GM23338 (cell line): ENCODE measurements at regions not wholly inside any gene's neighbourhood (a gene's known extent, or its start where the extent isn't known, plus 50 kb on each side); places are given as distances from the start of the nearest gene placed in this dataset.

ENCODE experiments used
- ATAC-seq: fragments of 200-7000 bp; cut with Tn5 transposase; 3 replicates; pipeline ENCODE4 v1.9.1; 2020
- DNase-seq: peaks from one replicate; pipeline ENCODE4 v3.0.0-alpha.2; 2015; ENCODE audit warnings: low spot score
- H2AFZ ChIP-seq: fragments of 200-600 bp; sonication (generic); 2 replicates; pipeline ENCODE4 v1.8.0; 2016; ENCODE audit warnings: antibody characterized with exemption, mild to moderate bottlenecking, moderate library complexity
- H3F3A ChIP-seq: fragments of 200-600 bp; sonication (generic); replicated peaks from 2 replicates; pipeline ENCODE4 v1.8.0; 2017; ENCODE audit warnings: antibody characterized with exemption, mixed run types, low read depth
- H3K27ac ChIP-seq: fragments of 200-600 bp; sonication (generic); 2 replicates; pipeline ENCODE4 v1.6.1; 2016; ENCODE audit warnings: low read depth
- H3K27me3 ChIP-seq: fragments of 200-600 bp; sonication (generic); 2 replicates; pipeline ENCODE4 v1.8.0; 2016; ENCODE audit warnings: mild to moderate bottlenecking, mixed run types, moderate library complexity; ENCODE audit not compliant: insufficient read depth
- H3K36me3 ChIP-seq: fragments of 200-600 bp; sonication (generic); 2 replicates; pipeline ENCODE4 v1.8.0; 2016; ENCODE audit warnings: mild to moderate bottlenecking; ENCODE audit not compliant: insufficient read depth
- H3K4me1 ChIP-seq: fragments of 200-600 bp; sonication (generic); 2 replicates; pipeline ENCODE4 v1.8.0; 2016; ENCODE audit warnings: mild to moderate bottlenecking, moderate library complexity; ENCODE audit not compliant: insufficient read depth
- H3K4me2 ChIP-seq: fragments of 200-600 bp; sonication (generic); 2 replicates; pipeline ENCODE4 v1.7.1; 2017; ENCODE audit warnings: mixed run types
- H3K4me3 ChIP-seq: fragments of 200-600 bp; sonication (generic); 2 replicates; pipeline ENCODE4 v1.6.1; 2016; ENCODE audit warnings: mixed run types
- H3K79me2 ChIP-seq: fragments of 200-600 bp; sonication (generic); replicated peaks from 2 replicates; pipeline ENCODE4 v1.8.0; 2017; ENCODE audit warnings: mild to moderate bottlenecking; ENCODE audit not compliant: insufficient read depth
- H3K9me2 ChIP-seq: fragments of 200-600 bp; sonication (generic); 2 replicates; pipeline ENCODE4 v1.8.0; 2017; ENCODE audit not compliant: insufficient read depth
- H4K20me1 ChIP-seq: fragments of 200-600 bp; sonication (generic); replicated peaks from 2 replicates; pipeline ENCODE4 v1.8.0; 2017; ENCODE audit warnings: mild to moderate bottlenecking; ENCODE audit not compliant: insufficient read depth
- H3K27ac Mint-ChIP-seq: 2 replicates; pipeline ENCODE4 v1.8.0; 2020; ENCODE audit warnings: inconsistent platforms, mild to moderate bottlenecking, moderate library complexity, mixed read lengths
- H3K27me3 Mint-ChIP-seq: 3 replicates; pipeline ENCODE4 v1.8.0; 2022; ENCODE audit warnings: low read depth, mild to moderate bottlenecking, moderate library complexity, mixed read lengths, inconsistent platforms; ENCODE audit not compliant: insufficient read depth, poor library complexity
- H3K36me3 Mint-ChIP-seq: 3 replicates; pipeline ENCODE4 v1.8.0; 2021; ENCODE audit warnings: low read depth, mild to moderate bottlenecking, inconsistent platforms, moderate library complexity, mixed read lengths
- H3K4me1 Mint-ChIP-seq: 3 replicates; pipeline ENCODE4 v1.8.0; 2020; ENCODE audit warnings: mild to moderate bottlenecking, inconsistent platforms, mixed read lengths
- H3K4me3 Mint-ChIP-seq: 3 replicates; pipeline ENCODE4 v1.8.0; 2021; ENCODE audit warnings: moderate library complexity, mild to moderate bottlenecking, inconsistent platforms, mixed read lengths
- H3K9me3 Mint-ChIP-seq: 3 replicates; pipeline ENCODE4 v1.8.0; 2020; ENCODE audit warnings: moderate library complexity, mild to moderate bottlenecking, inconsistent platforms, mixed read lengths
- CREB1 ChIP-seq: fragments of 250-450 bp; sonication (Bioruptor Pico); IDR thresholded peaks from 2 replicates; pipeline ENCODE4 v1.5.0; 2020; ENCODE audit warnings: low read depth, mild to moderate bottlenecking, moderate library complexity
- EZH2 ChIP-seq: fragments of 200-600 bp; sonication (generic); IDR thresholded peaks from one replicate; pipeline ENCODE4 v1.8.0; 2017; ENCODE audit warnings: antibody characterized with exemption, mild to moderate bottlenecking, low read depth; ENCODE audit not compliant: unreplicated experiment
- EZH2phosphoT487 ChIP-seq: fragments of 200-600 bp; sonication (generic); IDR thresholded peaks from one replicate; pipeline ENCODE4 v1.8.1; 2018; ENCODE audit warnings: antibody characterized with exemption; ENCODE audit not compliant: unreplicated experiment
- JUNB ChIP-seq: IDR thresholded peaks from one replicate; pipeline ENCODE4 v1.6.1; 2016; ENCODE audit warnings: antibody characterized with exemption; ENCODE audit not compliant: unreplicated experiment
- NANOG ChIP-seq: IDR thresholded peaks from 2 replicates; pipeline ENCODE4 v1.6.1; 2016; ENCODE audit warnings: antibody characterized with exemption, borderline replicate concordance
- POLR2AphosphoS5 ChIP-seq: IDR thresholded peaks from 2 replicates; pipeline ENCODE4 v1.6.1; 2016; ENCODE audit warnings: antibody characterized with exemption, low read depth
- STAT1 ChIP-seq: IDR thresholded peaks from one replicate; pipeline ENCODE4 v1.6.1; 2016; ENCODE audit warnings: antibody characterized with exemption; ENCODE audit not compliant: unreplicated experiment
- ZNF114 ChIP-seq: fragments of 250-450 bp; sonication (Bioruptor Pico); IDR thresholded peaks from 2 replicates; pipeline ENCODE4 v1.5.0; 2020; ENCODE audit warnings: mild to moderate bottlenecking, moderate library complexity
- ZNF331 ChIP-seq: fragments of 250-450 bp; sonication (Bioruptor Pico); IDR thresholded peaks from 2 replicates; pipeline ENCODE4 v1.5.0; 2020; ENCODE audit warnings: low read depth, mild to moderate bottlenecking, moderate library complexity
- TF ChIP-seq, protein P1 (sequence below): IDR thresholded peaks from 2 replicates; pipeline ENCODE4 v1.6.1; 2016; ENCODE audit warnings: antibody characterized with exemption
- TF ChIP-seq, protein P2 (sequence below), 2 experiments: fragments of 200-600 bp in 1 of 2; sonication (generic) in 1 of 2; conservative IDR thresholded peaks; 2 replicates each; pipeline versions ENCODE4 v1.5.1 to v1.6.1; 2016 to 2017; ENCODE audit warnings: antibody characterized with exemption in 2 of 2, low read depth in 2 of 2, mild to moderate bottlenecking in 2 of 2, moderate library complexity in 1 of 2
- TF ChIP-seq, protein P3 (sequence below): fragments of 250-450 bp; sonication (Bioruptor Pico); IDR thresholded peaks from 2 replicates; pipeline ENCODE4 v1.5.0; 2020; ENCODE audit warnings: mild to moderate bottlenecking, moderate library complexity
- TF ChIP-seq, protein P4 (sequence below): IDR thresholded peaks from one replicate; pipeline ENCODE4 v1.6.1; 2018; ENCODE audit warnings: antibody characterized with exemption; ENCODE audit not compliant: unreplicated experiment

GRCh38 chr18:61749546-61749945 is 143.3 kb downstream of the RNF152 start:
- Mint-ChIP-seq H3K4me1 (peaks cover 6% of the 10 kb centered on the region), H3K27me3 (peaks cover 3% of the 10 kb centered on the region), H3K27ac (no peak overlapping the region), H3K9me3 (no peaks in the 10 kb centered on the region), H3K4me3 (no peak overlapping the region), H3K36me3 (no peaks in the 10 kb centered on the region)
- no peak overlapping the region for H3K4me2 ChIP-seq
- no peaks in the 10 kb centered on the region for H3F3A ChIP-seq
- ATAC-seq: no peak
- no peak overlapping the region for H2AFZ ChIP-seq
- no peaks in the 10 kb centered on the region for H4K20me1 ChIP-seq
- H3K36me3 ChIP-seq: no peaks in the 10 kb centered on the region
- TF ChIP-seq, protein P1, sequence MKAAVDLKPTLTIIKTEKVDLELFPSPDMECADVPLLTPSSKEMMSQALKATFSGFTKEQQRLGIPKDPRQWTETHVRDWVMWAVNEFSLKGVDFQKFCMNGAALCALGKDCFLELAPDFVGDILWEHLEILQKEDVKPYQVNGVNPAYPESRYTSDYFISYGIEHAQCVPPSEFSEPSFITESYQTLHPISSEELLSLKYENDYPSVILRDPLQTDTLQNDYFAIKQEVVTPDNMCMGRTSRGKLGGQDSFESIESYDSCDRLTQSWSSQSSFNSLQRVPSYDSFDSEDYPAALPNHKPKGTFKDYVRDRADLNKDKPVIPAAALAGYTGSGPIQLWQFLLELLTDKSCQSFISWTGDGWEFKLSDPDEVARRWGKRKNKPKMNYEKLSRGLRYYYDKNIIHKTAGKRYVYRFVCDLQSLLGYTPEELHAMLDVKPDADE: no peak
- no peak for TF ChIP-seq EZH2
- no peak for TF ChIP-seq JUNB
- no peak for TF ChIP-seq NANOG
- no peak for TF ChIP-seq CREB1 (CRISPR knock-in tag)
- TF ChIP-seq STAT1: no peak
- TF ChIP-seq EZH2phosphoT487: no peak
- TF ChIP-seq, protein P2, sequence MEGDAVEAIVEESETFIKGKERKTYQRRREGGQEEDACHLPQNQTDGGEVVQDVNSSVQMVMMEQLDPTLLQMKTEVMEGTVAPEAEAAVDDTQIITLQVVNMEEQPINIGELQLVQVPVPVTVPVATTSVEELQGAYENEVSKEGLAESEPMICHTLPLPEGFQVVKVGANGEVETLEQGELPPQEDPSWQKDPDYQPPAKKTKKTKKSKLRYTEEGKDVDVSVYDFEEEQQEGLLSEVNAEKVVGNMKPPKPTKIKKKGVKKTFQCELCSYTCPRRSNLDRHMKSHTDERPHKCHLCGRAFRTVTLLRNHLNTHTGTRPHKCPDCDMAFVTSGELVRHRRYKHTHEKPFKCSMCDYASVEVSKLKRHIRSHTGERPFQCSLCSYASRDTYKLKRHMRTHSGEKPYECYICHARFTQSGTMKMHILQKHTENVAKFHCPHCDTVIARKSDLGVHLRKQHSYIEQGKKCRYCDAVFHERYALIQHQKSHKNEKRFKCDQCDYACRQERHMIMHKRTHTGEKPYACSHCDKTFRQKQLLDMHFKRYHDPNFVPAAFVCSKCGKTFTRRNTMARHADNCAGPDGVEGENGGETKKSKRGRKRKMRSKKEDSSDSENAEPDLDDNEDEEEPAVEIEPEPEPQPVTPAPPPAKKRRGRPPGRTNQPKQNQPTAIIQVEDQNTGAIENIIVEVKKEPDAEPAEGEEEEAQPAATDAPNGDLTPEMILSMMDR (conservative IDR thresholded peaks at IDR 0.05; ENCODE audit: low read depth in 2 of 2): no peak
- no peak for TF ChIP-seq ZNF114 (CRISPR knock-in tag)
- no peak for TF ChIP-seq POLR2AphosphoS5
- TF ChIP-seq, protein P3, sequence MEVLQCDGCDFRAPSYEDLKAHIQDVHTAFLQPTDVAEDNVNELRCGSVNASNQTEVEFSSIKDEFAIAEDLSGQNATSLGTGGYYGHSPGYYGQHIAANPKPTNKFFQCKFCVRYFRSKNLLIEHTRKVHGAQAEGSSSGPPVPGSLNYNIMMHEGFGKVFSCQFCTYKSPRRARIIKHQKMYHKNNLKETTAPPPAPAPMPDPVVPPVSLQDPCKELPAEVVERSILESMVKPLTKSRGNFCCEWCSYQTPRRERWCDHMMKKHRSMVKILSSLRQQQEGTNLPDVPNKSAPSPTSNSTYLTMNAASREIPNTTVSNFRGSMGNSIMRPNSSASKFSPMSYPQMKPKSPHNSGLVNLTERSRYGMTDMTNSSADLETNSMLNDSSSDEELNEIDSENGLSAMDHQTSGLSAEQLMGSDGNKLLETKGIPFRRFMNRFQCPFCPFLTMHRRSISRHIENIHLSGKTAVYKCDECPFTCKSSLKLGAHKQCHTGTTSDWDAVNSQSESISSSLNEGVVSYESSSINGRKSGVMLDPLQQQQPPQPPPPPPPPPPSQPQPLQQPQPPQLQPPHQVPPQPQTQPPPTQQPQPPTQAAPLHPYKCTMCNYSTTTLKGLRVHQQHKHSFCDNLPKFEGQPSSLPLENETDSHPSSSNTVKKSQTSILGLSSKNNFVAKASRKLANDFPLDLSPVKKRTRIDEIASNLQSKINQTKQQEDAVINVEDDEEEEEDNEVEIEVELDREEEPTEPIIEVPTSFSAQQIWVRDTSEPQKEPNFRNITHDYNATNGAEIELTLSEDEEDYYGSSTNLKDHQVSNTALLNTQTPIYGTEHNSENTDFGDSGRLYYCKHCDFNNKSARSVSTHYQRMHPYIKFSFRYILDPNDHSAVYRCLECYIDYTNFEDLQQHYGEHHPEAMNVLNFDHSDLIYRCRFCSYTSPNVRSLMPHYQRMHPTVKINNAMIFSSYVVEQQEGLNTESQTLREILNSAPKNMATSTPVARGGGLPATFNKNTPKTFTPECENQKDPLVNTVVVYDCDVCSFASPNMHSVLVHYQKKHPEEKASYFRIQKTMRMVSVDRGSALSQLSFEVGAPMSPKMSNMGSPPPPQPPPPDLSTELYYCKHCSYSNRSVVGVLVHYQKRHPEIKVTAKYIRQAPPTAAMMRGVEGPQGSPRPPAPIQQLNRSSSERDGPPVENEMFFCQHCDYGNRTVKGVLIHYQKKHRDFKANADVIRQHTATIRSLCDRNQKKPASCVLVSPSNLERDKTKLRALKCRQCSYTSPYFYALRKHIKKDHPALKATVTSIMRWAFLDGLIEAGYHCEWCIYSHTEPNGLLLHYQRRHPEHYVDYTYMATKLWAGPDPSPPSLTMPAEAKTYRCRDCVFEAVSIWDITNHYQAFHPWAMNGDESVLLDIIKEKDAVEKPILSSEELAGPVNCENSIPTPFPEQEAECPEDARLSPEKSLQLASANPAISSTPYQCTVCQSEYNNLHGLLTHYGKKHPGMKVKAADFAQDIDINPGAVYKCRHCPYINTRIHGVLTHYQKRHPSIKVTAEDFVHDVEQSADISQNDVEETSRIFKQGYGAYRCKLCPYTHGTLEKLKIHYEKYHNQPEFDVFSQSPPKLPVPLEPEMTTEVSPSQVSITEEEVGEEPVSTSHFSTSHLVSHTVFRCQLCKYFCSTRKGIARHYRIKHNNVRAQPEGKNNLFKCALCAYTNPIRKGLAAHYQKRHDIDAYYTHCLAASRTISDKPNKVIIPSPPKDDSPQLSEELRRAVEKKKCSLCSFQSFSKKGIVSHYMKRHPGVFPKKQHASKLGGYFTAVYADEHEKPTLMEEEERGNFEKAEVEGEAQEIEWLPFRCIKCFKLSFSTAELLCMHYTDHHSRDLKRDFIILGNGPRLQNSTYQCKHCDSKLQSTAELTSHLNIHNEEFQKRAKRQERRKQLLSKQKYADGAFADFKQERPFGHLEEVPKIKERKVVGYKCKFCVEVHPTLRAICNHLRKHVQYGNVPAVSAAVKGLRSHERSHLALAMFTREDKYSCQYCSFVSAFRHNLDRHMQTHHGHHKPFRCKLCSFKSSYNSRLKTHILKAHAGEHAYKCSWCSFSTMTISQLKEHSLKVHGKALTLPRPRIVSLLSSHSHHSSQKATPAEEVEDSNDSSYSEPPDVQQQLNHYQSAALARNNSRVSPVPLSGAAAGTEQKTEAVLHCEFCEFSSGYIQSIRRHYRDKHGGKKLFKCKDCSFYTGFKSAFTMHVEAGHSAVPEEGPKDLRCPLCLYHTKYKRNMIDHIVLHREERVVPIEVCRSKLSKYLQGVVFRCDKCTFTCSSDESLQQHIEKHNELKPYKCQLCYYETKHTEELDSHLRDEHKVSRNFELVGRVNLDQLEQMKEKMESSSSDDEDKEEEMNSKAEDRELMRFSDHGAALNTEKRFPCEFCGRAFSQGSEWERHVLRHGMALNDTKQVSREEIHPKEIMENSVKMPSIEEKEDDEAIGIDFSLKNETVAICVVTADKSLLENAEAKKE (CRISPR knock-in tag): no peak
- no peak for TF ChIP-seq ZNF331
- TF ChIP-seq, protein P4, sequence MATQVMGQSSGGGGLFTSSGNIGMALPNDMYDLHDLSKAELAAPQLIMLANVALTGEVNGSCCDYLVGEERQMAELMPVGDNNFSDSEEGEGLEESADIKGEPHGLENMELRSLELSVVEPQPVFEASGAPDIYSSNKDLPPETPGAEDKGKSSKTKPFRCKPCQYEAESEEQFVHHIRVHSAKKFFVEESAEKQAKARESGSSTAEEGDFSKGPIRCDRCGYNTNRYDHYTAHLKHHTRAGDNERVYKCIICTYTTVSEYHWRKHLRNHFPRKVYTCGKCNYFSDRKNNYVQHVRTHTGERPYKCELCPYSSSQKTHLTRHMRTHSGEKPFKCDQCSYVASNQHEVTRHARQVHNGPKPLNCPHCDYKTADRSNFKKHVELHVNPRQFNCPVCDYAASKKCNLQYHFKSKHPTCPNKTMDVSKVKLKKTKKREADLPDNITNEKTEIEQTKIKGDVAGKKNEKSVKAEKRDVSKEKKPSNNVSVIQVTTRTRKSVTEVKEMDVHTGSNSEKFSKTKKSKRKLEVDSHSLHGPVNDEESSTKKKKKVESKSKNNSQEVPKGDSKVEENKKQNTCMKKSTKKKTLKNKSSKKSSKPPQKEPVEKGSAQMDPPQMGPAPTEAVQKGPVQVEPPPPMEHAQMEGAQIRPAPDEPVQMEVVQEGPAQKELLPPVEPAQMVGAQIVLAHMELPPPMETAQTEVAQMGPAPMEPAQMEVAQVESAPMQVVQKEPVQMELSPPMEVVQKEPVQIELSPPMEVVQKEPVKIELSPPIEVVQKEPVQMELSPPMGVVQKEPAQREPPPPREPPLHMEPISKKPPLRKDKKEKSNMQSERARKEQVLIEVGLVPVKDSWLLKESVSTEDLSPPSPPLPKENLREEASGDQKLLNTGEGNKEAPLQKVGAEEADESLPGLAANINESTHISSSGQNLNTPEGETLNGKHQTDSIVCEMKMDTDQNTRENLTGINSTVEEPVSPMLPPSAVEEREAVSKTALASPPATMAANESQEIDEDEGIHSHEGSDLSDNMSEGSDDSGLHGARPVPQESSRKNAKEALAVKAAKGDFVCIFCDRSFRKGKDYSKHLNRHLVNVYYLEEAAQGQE: no peak
- DNase-seq: no peak
- H3K79me2 ChIP-seq: no peaks in the 10 kb centered on the region
- no peak overlapping the region for H3K4me3 ChIP-seq
- H3K4me1 ChIP-seq: no peaks in the 10 kb centered on the region
- 0 out of 2 replicates have a peak, but pooled peaks cover 6% of the 10 kb centered on the region for H3K9me2 ChIP-seq
- no peak overlapping the region for H3K27ac ChIP-seq
- no peaks in the 10 kb centered on the region for H3K27me3 ChIP-seq
